K562 (cell line): ENCODE measurements at regions not wholly inside any gene's neighbourhood (a gene's known extent, or its start where the extent isn't known, plus 50 kb on each side); places are given as distances from the start of the nearest gene placed in this dataset.

Source experiments
- ATAC-seq: fragments of 200-7000 bp; cut with Tn5 transposase; 3 replicates; pipeline ENCODE4 v1.9.1; 2020; ENCODE audit warnings: moderate library complexity
- BruUV-seq: library from RNA; stranded (reverse); fragments of 400-500 nt; replicated peaks from 2 replicates; lab custom pipeline; 2021; lab: Mats Ljungman, UMichigan
- CTCF ChIA-PET: fragments of 300-600 bp; formaldehyde crosslinking; extraction: SDS; loops from one replicate; lab custom pipeline; 2021; ENCODE audit warnings: low intra/inter-chr PET ratio; lab: Yijun Ruan, JAX
- POLR2A ChIA-PET: fragments of 300-600, 350-650 bp; sonication (Branson Sonifier 250); formaldehyde crosslinking; extraction: SDS; loops from one replicate; lab custom pipeline; 2021; ENCODE audit warnings: antibody characterized with exemption, inconsistent platforms; lab: Yijun Ruan, JAX
- DNase-seq, 4 experiments: peaks; one replicate each; pipeline versions ENCODE4 v3.0.0 to v3.0.0-alpha.2; 2011 to 2018; ENCODE audit warnings: low spot score in 3 of 4, mixed read lengths in 3 of 4; ENCODE audit errors: extremely low read depth in 1 of 4
- FAIRE-seq: peaks from 2 replicates; lab custom pipeline; 2011; peaks lifted over from hg19 to GRCh38; lab: Jason Lieb, UNC
- H2AFZ ChIP-seq: 2 replicates; pipeline ENCODE4 v1.6.0; 2011; ENCODE audit warnings: low read depth, low read length, control low read depth, inconsistent platforms
- H3K27ac ChIP-seq: fragments of 200-600 bp; 3 replicates; pipeline ENCODE4 v1.8.0; 2011; ENCODE audit warnings: low read depth, mild to moderate bottlenecking, control low read depth, inconsistent platforms, low read length, moderate library complexity, mixed read lengths; ENCODE audit errors: extremely low read depth
- H3K27me3 ChIP-seq, 2 experiments: fragments of 300-600 bp in 1 of 2; 2 replicates in 1 of 2; 3 replicates in 1 of 2; pipeline versions ENCODE4 v1.6.0 to v1.8.0; 2011; ENCODE audit warnings: inconsistent platforms in 2 of 2, low read length in 2 of 2, mild to moderate bottlenecking in 1 of 2, mixed read lengths in 1 of 2, moderate library complexity in 1 of 2; ENCODE audit not compliant: control insufficient read depth in 2 of 2, insufficient read depth in 2 of 2
- H3K36me3 ChIP-seq: fragments of 300-600 bp; 3 replicates; pipeline ENCODE4 v1.8.0; 2011; ENCODE audit warnings: mild to moderate bottlenecking, low read length, inconsistent platforms; ENCODE audit not compliant: control insufficient read depth, insufficient read depth
- H3K4me1 ChIP-seq, 2 experiments: fragments of 200-600 bp in 1 of 2; replicated peaks in 1 of 2; 2 replicates in 1 of 2; 3 replicates in 1 of 2; pipeline versions ENCODE4 v1.5.1 to v1.8.0; 2011; ENCODE audit warnings: inconsistent platforms in 2 of 2, low read length in 2 of 2, mild to moderate bottlenecking in 1 of 2, mixed read lengths in 1 of 2, moderate library complexity in 1 of 2; ENCODE audit not compliant: control insufficient read depth in 2 of 2, insufficient read depth in 2 of 2
- H3K4me2 ChIP-seq: 2 replicates; pipeline ENCODE4 v1.6.1; 2011; ENCODE audit warnings: low read length, control low read depth, inconsistent platforms, mixed read lengths; ENCODE audit not compliant: insufficient read depth
- H3K4me3 ChIP-seq: fragments of 200-600 bp; sonication (generic), shearing (Covaris generic); 2 replicates; pipeline ENCODE4 v1.5.1; 2016; ENCODE audit warnings: control low read depth, inconsistent platforms
- H3K79me2 ChIP-seq: fragments of 200-600 bp; 3 replicates; pipeline ENCODE4 v1.8.0; 2011; ENCODE audit warnings: low read length, inconsistent platforms; ENCODE audit not compliant: control insufficient read depth, insufficient read depth
- H3K9ac ChIP-seq, 2 experiments: 2 replicates each; pipeline versions ENCODE4 v1.6.0 to v1.6.1; 2011; ENCODE audit warnings: low read depth in 2 of 2, low read length in 2 of 2, control low read depth in 1 of 2, inconsistent platforms in 1 of 2, mild to moderate bottlenecking in 1 of 2, mixed read lengths in 1 of 2; ENCODE audit not compliant: insufficient read depth in 1 of 2
- H3K9me1 ChIP-seq: one replicate; pipeline ENCODE4 v1.6.0; 2011; ENCODE audit warnings: inconsistent platforms, mild to moderate bottlenecking, low read length, moderate library complexity; ENCODE audit not compliant: control insufficient read depth, insufficient read depth
- H3K9me3 ChIP-seq: replicated peaks from 2 replicates; pipeline ENCODE4 v1.5.1; 2011; ENCODE audit warnings: low read depth, low read length, inconsistent platforms; ENCODE audit not compliant: control insufficient read depth, insufficient read depth
- H4K20me1 ChIP-seq: replicated peaks from 2 replicates; pipeline ENCODE4 v1.6.1; 2011; ENCODE audit warnings: low read length, inconsistent platforms, mixed read lengths; ENCODE audit not compliant: control insufficient read depth, insufficient read depth
- EHMT2 ChIP-seq: fragments of 450-650 bp; IDR thresholded peaks from 2 replicates; pipeline ENCODE4 v1.6.1; 2018; ENCODE audit warnings: antibody characterized with exemption
- ETV6 ChIP-seq, 3 experiments: fragments of 150-350 bp in 1 of 3; sonication (generic) in 1 of 3; formaldehyde crosslinking in 1 of 3; IDR thresholded peaks; 2 replicates each; pipeline versions ENCODE4 v1.6.1 to v1.8.0; 2014 to 2022; ENCODE audit warnings: borderline replicate concordance in 2 of 3, low read depth in 2 of 3, antibody characterized with exemption in 1 of 3, low read length in 1 of 3, mild to moderate bottlenecking in 1 of 3, missing genetic modification reagents in 1 of 3
- GTF2E2 ChIP-seq: fragments of 200-800 bp; sonication (Bioruptor generic); IDR thresholded peaks from 2 replicates; pipeline ENCODE4 v1.6.1; 2016; ENCODE audit warnings: missing genetic modification characterization, missing compliant biosample characterization
- SAFB2 ChIP-seq: fragments of 200-400 bp; formaldehyde crosslinking; IDR thresholded peaks from 2 replicates; pipeline ENCODE4 v1.6.1; 2018; ENCODE audit warnings: borderline replicate concordance, low read length, low read depth, moderate library complexity; ENCODE audit not compliant: severe bottlenecking
- ZBED1 ChIP-seq: IDR thresholded peaks from 2 replicates; pipeline ENCODE4 v1.6.1; 2014
- ZBTB40 ChIP-seq, 2 experiments: fragments of 450-650 bp in 1 of 2; sonication (generic) in 1 of 2; formaldehyde crosslinking in 1 of 2; IDR thresholded peaks; 2 replicates each; pipeline versions ENCODE4 v1.7.1 to v1.9.0; 2016 to 2022; ENCODE audit warnings: inconsistent platforms in 1 of 2, mild to moderate bottlenecking in 1 of 2, missing genetic modification reagents in 1 of 2
- ZNF134 ChIP-seq: fragments of 250-450 bp; sonication (Bioruptor Pico); conservative IDR thresholded peaks from 2 replicates; pipeline ENCODE4 v1.4.0; 2020
- ZNF668 ChIP-seq: fragments of 250-450 bp; sonication (Bioruptor Pico); IDR thresholded peaks from 2 replicates; pipeline ENCODE4 v1.8.0; 2022; ENCODE audit warnings: mild to moderate bottlenecking, inconsistent platforms
- WGBS: fragments of 100-300 bp; shearing (Covaris generic); methylation state at CpG from one replicate; pipeline ENCODE4 v1.1.6; 2016; ENCODE audit warnings: low coverage, mixed read lengths; ENCODE audit not compliant: insufficient coverage; ENCODE audit errors: missing lambda C conversion rate; 5-methylcytosine and 5-hydroxymethylcytosine counted together
- in situ Hi-C: fragments of 300-500 bp; cut with MboI; formaldehyde crosslinking; loops from 4 replicates; pipeline ENCODE4 v1.15.0; 2018; ENCODE audit warnings: inconsistent platforms, mixed read lengths
- intact Hi-C: fragments of 100-400 bp; cut with micrococcal nuclease; formaldehyde crosslinking; loops from 2 replicates; pipeline ENCODE4 v1.14.2; 2022

- ChIA-PET CTCF (no interaction called here), POLR2A (interaction anchor here (0.8 kb wide), 1 partner anchor 97 kb away, joined by 3 read pairs; no protein-coding TSS in a partner anchor)
- no peak overlapping the region for H3K27ac ChIP-seq
- no peak overlapping the region for H2AFZ ChIP-seq
- H3K9me1 ChIP-seq: no peaks in the 10 kb centered on the region
- in situ Hi-C loops (no loop called here), intact Hi-C loops (no loop called here)
- H3K27me3 ChIP-seq: 0 out of 5 replicates have a peak, but pooled peaks cover 0 to 5% of the 10 kb centered on the region in 2 experiments
- DNase-seq: no peak
- no peaks in the 10 kb centered on the region for H3K36me3 ChIP-seq
- FAIRE-seq: no peak
- 1% methylated on average over 11 of the region's 11 CpGs for WGBS
- TF ChIP-seq SAFB2 (no peak), ZBTB40 (IDR thresholded peaks at IDR 0.05) (no peak), ZBTB40 (CRISPR knock-in tag; IDR thresholded peaks at IDR 0.05) (no peak), ZBED1 (no peak), GTF2E2 (no peak), ETV6 (IDR thresholded peaks at IDR 0.05; ENCODE audit: borderline replicate concordance in 1 of 2, low read depth in 2 of 2, low read length in 1 of 2) (no peak), ETV6 (CRISPR knock-in tag; IDR thresholded peaks at IDR 0.05; ENCODE audit: borderline replicate concordance) (no peak), ZNF668 (CRISPR knock-in tag) (no peak), EHMT2 (no peak), ZNF134 (CRISPR knock-in tag) (no peak)
- BruUV-seq: no TSS peak
- H3K9ac ChIP-seq: no peak overlapping the region
- no peaks in the 10 kb centered on the region for H3K9me3 ChIP-seq
- no peaks in the 10 kb centered on the region for H3K79me2 ChIP-seq
- H4K20me1 ChIP-seq: no peaks in the 10 kb centered on the region
- no peaks in the 10 kb centered on the region for H3K4me1 ChIP-seq
- no peak overlapping the region for H3K4me3 ChIP-seq
- no peak for ATAC-seq
- no peak overlapping the region for H3K4me2 ChIP-seq
Measured at GRCh38 chr7:68420342-68421192, 1177.7 kb upstream of the AUTS2 start.
